Osteoblast (primary cell): ENCODE measurements at regions not wholly inside any gene's neighbourhood (a gene's known extent, or its start where the extent isn't known, plus 50 kb on each side); places are given as distances from the start of the nearest gene placed in this dataset.

Source experiments
- DNase-seq: peaks from one replicate; pipeline ENCODE4 v3.0.0; 2011; ENCODE audit warnings: low spot score, mixed read lengths; ENCODE audit not compliant: insufficient read length; ENCODE audit errors: missing footprints
- H2AFZ ChIP-seq: 2 replicates; pipeline ENCODE4 v1.6.0; 2011; ENCODE audit warnings: mild to moderate bottlenecking, low read length
- H3K27ac ChIP-seq: 2 replicates; pipeline ENCODE4 v1.5.1; 2011; ENCODE audit warnings: mild to moderate bottlenecking, low read depth, low read length, moderate library complexity
- H3K27me3 ChIP-seq: 2 replicates; pipeline ENCODE4 v1.6.0; 2012; ENCODE audit warnings: mild to moderate bottlenecking, control low read depth, inconsistent platforms, low read length, moderate library complexity; ENCODE audit not compliant: insufficient read depth
- H3K36me3 ChIP-seq: 2 replicates; pipeline ENCODE4 v1.5.1; 2011; ENCODE audit warnings: mild to moderate bottlenecking, low read length, control low read depth, moderate library complexity; ENCODE audit not compliant: insufficient read depth
- H3K4me1 ChIP-seq: 2 replicates; pipeline ENCODE4 v1.5.1; 2011; ENCODE audit warnings: mild to moderate bottlenecking, low read length, control low read depth, moderate library complexity; ENCODE audit not compliant: insufficient read depth
- H3K4me2 ChIP-seq: 2 replicates; pipeline ENCODE4 v1.6.0; 2011; ENCODE audit warnings: mild to moderate bottlenecking, low read length; ENCODE audit not compliant: insufficient read depth
- H3K4me3 ChIP-seq: fragments of 200-600 bp; sonication (generic); 3 replicates; pipeline ENCODE4 v1.5.1; 2012; ENCODE audit warnings: mild to moderate bottlenecking, low read length, inconsistent platforms; ENCODE audit not compliant: insufficient read depth
- H3K79me2 ChIP-seq: 2 replicates; pipeline ENCODE4 v1.6.0; 2012; ENCODE audit warnings: mild to moderate bottlenecking, low read length, control low read depth, inconsistent platforms; ENCODE audit not compliant: insufficient read depth
- H3K9me3 ChIP-seq: 2 replicates; pipeline ENCODE4 v1.5.1; 2011; ENCODE audit warnings: low read depth, low read length, control low read depth
- H4K20me1 ChIP-seq: 2 replicates; pipeline ENCODE4 v1.6.0; 2012; ENCODE audit warnings: mild to moderate bottlenecking, low read length, control low read depth; ENCODE audit not compliant: insufficient read depth
- TF ChIP-seq, protein P1 (sequence below): IDR thresholded peaks from 2 replicates; pipeline ENCODE4 v1.5.1; 2011; ENCODE audit warnings: mild to moderate bottlenecking, low read depth, low read length, moderate library complexity; ENCODE audit errors: extremely low read depth

DNA sequence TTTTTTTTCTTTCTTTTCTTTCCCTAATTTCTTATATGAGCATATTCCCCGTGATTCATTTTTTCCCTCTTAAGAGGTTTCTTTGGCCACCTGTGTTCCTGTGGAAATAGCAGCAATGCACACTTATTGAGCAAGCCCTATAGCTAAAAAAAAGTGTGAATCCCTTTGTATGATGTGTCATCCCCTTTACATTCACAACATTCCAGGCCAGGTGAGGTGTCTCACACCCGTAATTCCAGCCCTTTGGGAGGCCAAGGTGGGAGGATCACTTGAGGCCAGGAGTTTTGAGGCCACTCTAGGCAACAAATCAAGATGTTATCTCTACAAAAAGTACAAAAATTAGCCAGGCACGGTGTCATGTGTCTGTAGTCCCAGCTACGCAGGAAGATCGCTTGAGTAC, 700.4 kb upstream of the TBX3 start:
- Histone ChIP-seq H3K27ac (no peak overlapping the region), H4K20me1 (no peaks in the 10 kb centered on the region), H3K79me2 (no peaks in the 10 kb centered on the region), H3K27me3 (no peaks in the 10 kb centered on the region), H2AFZ (no peak overlapping the region), H3K4me2 (no peak overlapping the region), H3K36me3 (no peaks in the 10 kb centered on the region), H3K9me3 (no peaks in the 10 kb centered on the region), H3K4me3 (no peak overlapping the region), H3K4me1 (peaks cover 6% of the 10 kb centered on the region)
- DNase-seq = no peak
- TF ChIP-seq, protein P1, sequence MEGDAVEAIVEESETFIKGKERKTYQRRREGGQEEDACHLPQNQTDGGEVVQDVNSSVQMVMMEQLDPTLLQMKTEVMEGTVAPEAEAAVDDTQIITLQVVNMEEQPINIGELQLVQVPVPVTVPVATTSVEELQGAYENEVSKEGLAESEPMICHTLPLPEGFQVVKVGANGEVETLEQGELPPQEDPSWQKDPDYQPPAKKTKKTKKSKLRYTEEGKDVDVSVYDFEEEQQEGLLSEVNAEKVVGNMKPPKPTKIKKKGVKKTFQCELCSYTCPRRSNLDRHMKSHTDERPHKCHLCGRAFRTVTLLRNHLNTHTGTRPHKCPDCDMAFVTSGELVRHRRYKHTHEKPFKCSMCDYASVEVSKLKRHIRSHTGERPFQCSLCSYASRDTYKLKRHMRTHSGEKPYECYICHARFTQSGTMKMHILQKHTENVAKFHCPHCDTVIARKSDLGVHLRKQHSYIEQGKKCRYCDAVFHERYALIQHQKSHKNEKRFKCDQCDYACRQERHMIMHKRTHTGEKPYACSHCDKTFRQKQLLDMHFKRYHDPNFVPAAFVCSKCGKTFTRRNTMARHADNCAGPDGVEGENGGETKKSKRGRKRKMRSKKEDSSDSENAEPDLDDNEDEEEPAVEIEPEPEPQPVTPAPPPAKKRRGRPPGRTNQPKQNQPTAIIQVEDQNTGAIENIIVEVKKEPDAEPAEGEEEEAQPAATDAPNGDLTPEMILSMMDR = no peak

DNA sequence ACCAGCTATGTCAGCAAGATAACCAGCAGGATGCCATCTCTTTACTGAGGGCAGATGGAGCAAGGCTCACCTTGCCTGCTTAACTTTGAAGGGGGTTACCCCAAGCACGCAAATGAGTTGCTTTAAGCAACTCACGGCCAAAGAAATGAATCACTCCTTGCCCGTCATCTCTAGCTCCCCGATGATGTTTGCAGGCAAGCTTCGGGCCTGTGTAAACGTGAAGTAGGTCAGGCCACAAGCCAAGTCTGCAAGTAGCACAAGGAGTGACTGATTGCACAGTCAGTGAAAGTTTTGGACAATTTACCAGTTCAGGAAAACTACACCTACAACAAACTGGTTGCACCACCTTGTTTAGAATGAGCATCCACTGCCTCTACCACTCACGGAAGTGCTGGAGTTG, 699.7 kb upstream of the TBX3 start:
- DNase-seq = no peak
- no peak overlapping the region for H3K4me3 ChIP-seq
- no peak overlapping the region for H3K4me2 ChIP-seq
- H3K27me3 ChIP-seq = no peaks in the 10 kb centered on the region
- TF ChIP-seq, protein P1 = no peak
- no peaks in the 10 kb centered on the region for H3K79me2 ChIP-seq
- no peak overlapping the region for H2AFZ ChIP-seq
- H3K36me3 ChIP-seq = no peaks in the 10 kb centered on the region
- H3K9me3 ChIP-seq = no peaks in the 10 kb centered on the region
- no peaks in the 10 kb centered on the region for H4K20me1 ChIP-seq
- H3K27ac ChIP-seq = no peak overlapping the region
- peaks cover 6% of the 10 kb centered on the region for H3K4me1 ChIP-seq

DNA sequence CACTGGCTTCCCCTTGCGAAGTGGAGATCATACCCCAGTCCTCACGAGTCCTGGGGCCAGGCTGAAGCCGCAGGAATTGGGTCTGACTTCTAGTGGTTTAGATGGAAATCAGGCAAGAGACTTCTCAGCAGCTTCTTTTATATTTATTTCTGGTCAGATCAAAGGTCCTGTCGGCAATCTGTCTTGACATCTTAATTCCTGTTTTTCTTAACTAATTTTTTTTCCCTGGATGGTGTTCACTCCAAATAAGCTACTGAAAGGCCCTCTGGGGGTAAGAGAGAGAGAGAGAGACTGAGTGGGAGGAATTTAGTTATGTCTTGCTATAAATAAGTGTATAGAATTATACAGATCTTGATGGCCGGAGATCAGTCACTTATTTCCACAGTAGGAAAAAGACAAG, 698.7 kb upstream of the TBX3 start:
- Histone ChIP-seq H3K9me3 (no peaks in the 10 kb centered on the region), H2AFZ (no peak overlapping the region), H3K4me3 (no peak overlapping the region), H3K27me3 (no peaks in the 10 kb centered on the region), H4K20me1 (no peaks in the 10 kb centered on the region), H3K4me1 (peaks cover 6% of the 10 kb centered on the region), H3K27ac (no peak overlapping the region), H3K79me2 (no peaks in the 10 kb centered on the region), H3K36me3 (no peaks in the 10 kb centered on the region), H3K4me2 (no peak overlapping the region)
- DNase-seq = no peak
- TF ChIP-seq, protein P1 = no peak

DNA sequence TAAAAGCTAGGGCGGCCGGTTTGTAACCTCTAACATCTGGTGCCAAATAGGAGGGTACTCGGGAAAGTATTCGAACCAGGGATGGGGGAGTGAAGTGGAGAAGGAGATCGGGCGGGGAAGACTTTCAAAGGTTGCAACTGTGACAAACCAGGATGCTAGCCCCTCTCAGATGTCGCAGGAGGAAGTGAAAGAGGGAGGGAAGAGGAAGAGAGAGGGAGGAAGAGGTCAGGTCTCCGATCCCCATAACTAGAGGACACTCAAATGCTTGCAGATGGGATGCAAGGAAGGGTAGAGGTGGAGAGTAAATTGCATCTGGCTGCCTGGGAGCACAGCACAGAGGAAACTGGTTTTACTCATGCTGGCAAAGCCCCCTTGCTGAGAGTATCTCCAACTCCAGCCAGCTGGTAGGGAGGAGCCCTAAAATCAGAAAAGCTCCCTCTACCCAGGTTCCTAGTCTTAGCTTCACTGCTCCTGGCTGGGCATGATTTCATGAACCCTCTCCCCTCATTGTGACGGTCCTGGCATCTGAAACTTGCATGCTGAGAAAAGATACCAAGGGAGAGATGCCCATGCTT, 696.7 kb upstream of the TBX3 start:
- Histone ChIP-seq H3K27ac (no peak overlapping the region), H3K4me1 (peaks cover 7% of the 10 kb centered on the region), H4K20me1 (no peaks in the 10 kb centered on the region), H3K27me3 (no peaks in the 10 kb centered on the region), H3K9me3 (no peaks in the 10 kb centered on the region), H3K4me3 (no peak overlapping the region), H3K4me2 (no peak overlapping the region), H3K36me3 (no peaks in the 10 kb centered on the region), H2AFZ (no peak overlapping the region), H3K79me2 (no peaks in the 10 kb centered on the region)
- TF ChIP-seq, protein P1 = no peak
- no peak for DNase-seq
